Ovary (tissue), 3 donors: ENCODE measurements at regions not wholly inside any gene's neighbourhood (a gene's known extent, or its start where the extent isn't known, plus 50 kb on each side); places are given as distances from the start of the nearest gene placed in this dataset.

Source experiments
- CTCF ChIP-seq, 3 donors: fragments of 450-650 bp in 2 of 3; fragments of 200-600 bp in 1 of 3; IDR thresholded peaks; one replicate each; pipeline versions ENCODE4 v1.5.1 to v1.8.0; 2016 to 2022; ENCODE audit warnings: antibody characterized with exemption in 3 of 3, mild to moderate bottlenecking in 1 of 3
- EP300 ChIP-seq: sonication (generic); formaldehyde crosslinking; IDR thresholded peaks from one replicate; pipeline ENCODE4 v1.6.1; 2017; ENCODE audit warnings: antibody characterized with exemption
- POLR2A ChIP-seq: fragments of 450-650 bp; IDR thresholded peaks from one replicate; pipeline ENCODE4 v1.6.1; 2017; ENCODE audit warnings: antibody characterized with exemption, mild to moderate bottlenecking, moderate library complexity
- donor health status: DM: no; HTN: no; CAD: no.

- TF ChIP-seq CTCF (IDR thresholded peaks at IDR 0.05), result no peak
- TF ChIP-seq POLR2A, result no peak
- no peak for TF ChIP-seq EP300
These were observed 670.0 kb upstream of the KIRREL3 start for GRCh38 chr11:127670374-127671119.
